Breast epithelium (tissue), 3 donors: ENCODE measurements at regions not wholly inside any gene's neighbourhood (a gene's known extent, or its start where the extent isn't known, plus 50 kb on each side); places are given as distances from the start of the nearest gene placed in this dataset.

Experiments used
- POLR2A ChIP-seq: fragments of 450-650 bp; IDR thresholded peaks from one replicate; pipeline ENCODE4 v1.6.1; 2016; ENCODE audit warnings: antibody characterized with exemption, mild to moderate bottlenecking, moderate library complexity
- TF ChIP-seq, protein P1 (sequence below), 3 donors: fragments of 450-650 bp; IDR thresholded peaks; one replicate each; pipeline ENCODE4 v1.5.1; 2016 to 2017; ENCODE audit warnings: antibody characterized with exemption in 3 of 3, mild to moderate bottlenecking in 3 of 3, moderate library complexity in 3 of 3

GRCh38 chr10:60541451-60541850 is 151.8 kb upstream of the ANK3 start:
- TF ChIP-seq, protein P1, sequence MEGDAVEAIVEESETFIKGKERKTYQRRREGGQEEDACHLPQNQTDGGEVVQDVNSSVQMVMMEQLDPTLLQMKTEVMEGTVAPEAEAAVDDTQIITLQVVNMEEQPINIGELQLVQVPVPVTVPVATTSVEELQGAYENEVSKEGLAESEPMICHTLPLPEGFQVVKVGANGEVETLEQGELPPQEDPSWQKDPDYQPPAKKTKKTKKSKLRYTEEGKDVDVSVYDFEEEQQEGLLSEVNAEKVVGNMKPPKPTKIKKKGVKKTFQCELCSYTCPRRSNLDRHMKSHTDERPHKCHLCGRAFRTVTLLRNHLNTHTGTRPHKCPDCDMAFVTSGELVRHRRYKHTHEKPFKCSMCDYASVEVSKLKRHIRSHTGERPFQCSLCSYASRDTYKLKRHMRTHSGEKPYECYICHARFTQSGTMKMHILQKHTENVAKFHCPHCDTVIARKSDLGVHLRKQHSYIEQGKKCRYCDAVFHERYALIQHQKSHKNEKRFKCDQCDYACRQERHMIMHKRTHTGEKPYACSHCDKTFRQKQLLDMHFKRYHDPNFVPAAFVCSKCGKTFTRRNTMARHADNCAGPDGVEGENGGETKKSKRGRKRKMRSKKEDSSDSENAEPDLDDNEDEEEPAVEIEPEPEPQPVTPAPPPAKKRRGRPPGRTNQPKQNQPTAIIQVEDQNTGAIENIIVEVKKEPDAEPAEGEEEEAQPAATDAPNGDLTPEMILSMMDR (IDR thresholded peaks at IDR 0.05), result no peak
- TF ChIP-seq POLR2A, result no peak
